Stimulated activated naive CD8-positive, alpha-beta T cell treated with anti-CD3 and anti-CD28 coated beads, Interleukin-15, Interleukin-2, amounts not matched to agents 100 ng/mL and 50 ng/mL, for 24 hours (primary cell): ENCODE measurements at regions not wholly inside any gene's neighbourhood (a gene's known extent, or its start where the extent isn't known, plus 50 kb on each side); places are given as distances from the start of the nearest gene placed in this dataset.

ENCODE experiments used
- H3K27ac Mint-ChIP-seq: one replicate; pipeline ENCODE4 v1.8.0; 2021; ENCODE audit warnings: mild to moderate bottlenecking, mixed read lengths
- H3K27me3 Mint-ChIP-seq: one replicate; pipeline ENCODE4 v1.8.0; 2021; ENCODE audit warnings: mixed read lengths
- H3K36me3 Mint-ChIP-seq: one replicate; pipeline ENCODE4 v1.8.0; 2021; ENCODE audit warnings: low read depth, mixed read lengths
- H3K4me1 Mint-ChIP-seq: one replicate; pipeline ENCODE4 v1.8.0; 2021; ENCODE audit warnings: low read depth, mixed read lengths
- H3K4me3 Mint-ChIP-seq: one replicate; pipeline ENCODE4 v1.8.0; 2021; ENCODE audit warnings: mild to moderate bottlenecking, mixed read lengths
- H3K9me3 Mint-ChIP-seq: one replicate; pipeline ENCODE4 v1.8.0; 2021; ENCODE audit warnings: mixed read lengths

GRCh38 chr2:19687017-19687659 lies 214.6 kb downstream of the TTC32 start:
- H3K4me1 Mint-ChIP-seq = no peaks in the 10 kb centered on the region
- no peak overlapping the region for H3K4me3 Mint-ChIP-seq
- no peaks in the 10 kb centered on the region for H3K36me3 Mint-ChIP-seq
- H3K27ac Mint-ChIP-seq = no peak overlapping the region
- peaks cover 6% of the 10 kb centered on the region for H3K27me3 Mint-ChIP-seq
- no peaks in the 10 kb centered on the region for H3K9me3 Mint-ChIP-seq

GRCh38 chr2:19686439-19686838 lies 215.3 kb downstream of the TTC32 start:
- H3K27ac Mint-ChIP-seq = no peak overlapping the region
- no peaks in the 10 kb centered on the region for H3K4me1 Mint-ChIP-seq
- no peaks in the 10 kb centered on the region for H3K36me3 Mint-ChIP-seq
- no peaks in the 10 kb centered on the region for H3K9me3 Mint-ChIP-seq
- H3K4me3 Mint-ChIP-seq = no peak overlapping the region
- peaks cover 6% of the 10 kb centered on the region for H3K27me3 Mint-ChIP-seq

- Mint-ChIP-seq H3K9me3 (no peaks in the 10 kb centered on the region), H3K27ac (no peak overlapping the region), H3K36me3 (no peaks in the 10 kb centered on the region), H3K4me3 (no peak overlapping the region), H3K4me1 (no peaks in the 10 kb centered on the region), H3K27me3 (peaks cover under 1% of the 10 kb centered on the region)
Measured at GRCh38 chr2:19685731-19686130, 216.1 kb downstream of the TTC32 start.

GRCh38 chr2:19684516-19684915 lies 217.3 kb downstream of the TTC32 start:
- Mint-ChIP-seq H3K4me3 (no peak overlapping the region), H3K27ac (no peak overlapping the region), H3K27me3 (no peaks in the 10 kb centered on the region), H3K36me3 (no peaks in the 10 kb centered on the region), H3K9me3 (no peaks in the 10 kb centered on the region), H3K4me1 (no peaks in the 10 kb centered on the region)

GRCh38 chr2:19683556-19683955 lies 218.2 kb downstream of the TTC32 start:
- H3K9me3 Mint-ChIP-seq = no peaks in the 10 kb centered on the region
- no peaks in the 10 kb centered on the region for H3K36me3 Mint-ChIP-seq
- no peak overlapping the region for H3K4me3 Mint-ChIP-seq
- H3K27ac Mint-ChIP-seq = no peak overlapping the region
- no peaks in the 10 kb centered on the region for H3K27me3 Mint-ChIP-seq
- no peaks in the 10 kb centered on the region for H3K4me1 Mint-ChIP-seq

GRCh38 chr2:19682493-19682892 lies 219.3 kb downstream of the TTC32 start:
- Mint-ChIP-seq H3K4me1 (no peaks in the 10 kb centered on the region), H3K36me3 (no peaks in the 10 kb centered on the region), H3K4me3 (no peak overlapping the region), H3K27ac (no peak overlapping the region), H3K27me3 (no peaks in the 10 kb centered on the region), H3K9me3 (no peaks in the 10 kb centered on the region)

GRCh38 chr2:19677825-19678518 lies 223.8 kb downstream of the TTC32 start:
- Mint-ChIP-seq H3K4me1 (no peaks in the 10 kb centered on the region), H3K27me3 (peaks cover 13% of the 10 kb centered on the region), H3K4me3 (no peak overlapping the region), H3K36me3 (no peaks in the 10 kb centered on the region), H3K9me3 (no peaks in the 10 kb centered on the region), H3K27ac (no peak overlapping the region)

- Mint-ChIP-seq H3K9me3 (no peaks in the 10 kb centered on the region), H3K27me3 (peaks cover 13% of the 10 kb centered on the region), H3K36me3 (no peaks in the 10 kb centered on the region), H3K4me1 (no peaks in the 10 kb centered on the region), H3K4me3 (no peak overlapping the region), H3K27ac (no peak overlapping the region)
Measured at GRCh38 chr2:19677215-19677777, 224.5 kb downstream of the TTC32 start.

- Mint-ChIP-seq H3K4me1 (no peaks in the 10 kb centered on the region), H3K27ac (no peak overlapping the region), H3K36me3 (no peaks in the 10 kb centered on the region), H3K4me3 (no peak overlapping the region), H3K9me3 (no peaks in the 10 kb centered on the region), H3K27me3 (peaks cover 13% of the 10 kb centered on the region)
Measured at GRCh38 chr2:19676770-19677169, 225.0 kb downstream of the TTC32 start.

GRCh38 chr2:19675856-19676460 lies 225.8 kb downstream of the TTC32 start:
- Mint-ChIP-seq H3K9me3 (no peaks in the 10 kb centered on the region), H3K36me3 (no peaks in the 10 kb centered on the region), H3K27ac (no peak overlapping the region), H3K4me1 (no peaks in the 10 kb centered on the region), H3K4me3 (no peak overlapping the region), H3K27me3 (peaks cover 13% of the 10 kb centered on the region)

GRCh38 chr2:19675003-19675629 lies 226.7 kb downstream of the TTC32 start:
- H3K4me1 Mint-ChIP-seq = no peaks in the 10 kb centered on the region
- no peak overlapping the region for H3K27ac Mint-ChIP-seq
- H3K27me3 Mint-ChIP-seq = peaks cover 13% of the 10 kb centered on the region
- no peak overlapping the region for H3K4me3 Mint-ChIP-seq
- H3K36me3 Mint-ChIP-seq = no peaks in the 10 kb centered on the region
- H3K9me3 Mint-ChIP-seq = no peaks in the 10 kb centered on the region

- Mint-ChIP-seq H3K4me3 (no peak overlapping the region), H3K9me3 (no peaks in the 10 kb centered on the region), H3K27ac (no peak overlapping the region), H3K27me3 (peaks cover 13% of the 10 kb centered on the region), H3K4me1 (no peaks in the 10 kb centered on the region), H3K36me3 (no peaks in the 10 kb centered on the region)
Measured at GRCh38 chr2:19674051-19675002, 227.5 kb downstream of the TTC32 start.

- Mint-ChIP-seq H3K27me3 (peaks cover 13% of the 10 kb centered on the region), H3K27ac (no peak overlapping the region), H3K36me3 (no peaks in the 10 kb centered on the region), H3K4me1 (no peaks in the 10 kb centered on the region), H3K9me3 (no peaks in the 10 kb centered on the region), H3K4me3 (no peak overlapping the region)
Measured at GRCh38 chr2:19673213-19673791, 228.5 kb downstream of the TTC32 start.

GRCh38 chr2:19671916-19672315 lies 229.9 kb downstream of the TTC32 start:
- H3K27me3 Mint-ChIP-seq = peaks cover 13% of the 10 kb centered on the region
- H3K27ac Mint-ChIP-seq = no peak overlapping the region
- no peaks in the 10 kb centered on the region for H3K36me3 Mint-ChIP-seq
- H3K4me3 Mint-ChIP-seq = no peak overlapping the region
- no peaks in the 10 kb centered on the region for H3K4me1 Mint-ChIP-seq
- H3K9me3 Mint-ChIP-seq = no peaks in the 10 kb centered on the region
